ENCODE measurements at regions not wholly inside any gene's neighbourhood (a gene's known extent, or its start where the extent isn't known, plus 50 kb on each side); places are given as distances from the start of the nearest gene placed in this dataset.

- Histone ChIP-seq H3K4me1 (no peaks in the 10 kb centered on the region), H3K9me3 (no peaks in the 10 kb centered on the region), H3K4me3 (no peak overlapping the region), H3K27ac (no peak overlapping the region), H3K27me3 (replicated peaks in 1 of 7) (no peaks in the 10 kb centered on the region), H3K36me3 (no peaks in the 10 kb centered on the region)
- TF ChIP-seq CTCF (IDR thresholded peaks at IDR 0.05 in 8 of 11, conservative IDR thresholded peaks at IDR 0.05 in 3 of 11) (no peak), POLR2AphosphoS5 (IDR thresholded peaks at IDR 0.05) (no peak), POLR2A (IDR thresholded peaks at IDR 0.05) (no peak)
- intact Hi-C loops (cut with DNase I; ENCODE audit: low total_unique reads), result no loop called here
- 75 to 100% (median 85%) methylated on average over 2 of the region's 2 CpGs for WGBS, 5 donors
- DNase-seq, result no peak
These were observed 1223.8 kb downstream of the SORCS3 start for GRCh38 chr10:105864854-105865253.

- Histone ChIP-seq H3K27me3 (replicated peaks in 1 of 7) (no peaks in the 10 kb centered on the region), H3K36me3 (no peaks in the 10 kb centered on the region), H3K4me1 (no peaks in the 10 kb centered on the region), H3K9me3 (no peaks in the 10 kb centered on the region), H3K27ac (no peak overlapping the region), H3K4me3 (no peak overlapping the region)
- intact Hi-C loops (cut with DNase I; ENCODE audit: low total_unique reads), result no loop called here
- DNase-seq, result no peak
- TF ChIP-seq POLR2A (IDR thresholded peaks at IDR 0.05) (no peak), CTCF (IDR thresholded peaks at IDR 0.05 in 8 of 11, conservative IDR thresholded peaks at IDR 0.05 in 3 of 11) (no peak), POLR2AphosphoS5 (IDR thresholded peaks at IDR 0.05) (no peak)
- WGBS, 5 donors, result 59 to 81% (median 65%) methylated on average over 4 of the region's 4 CpGs
These were observed 1216.5 kb downstream of the SORCS3 start for GRCh38 chr10:105857268-105858264.

GRCh38 chr10:105855791-105856190 is 1214.7 kb downstream of the SORCS3 start:
- Histone ChIP-seq H3K27ac (no peak overlapping the region), H3K4me1 (no peaks in the 10 kb centered on the region), H3K4me3 (no peak overlapping the region), H3K36me3 (no peaks in the 10 kb centered on the region), H3K27me3 (replicated peaks in 1 of 7) (no peaks in the 10 kb centered on the region), H3K9me3 (no peaks in the 10 kb centered on the region)
- TF ChIP-seq POLR2A (IDR thresholded peaks at IDR 0.05), result no peak
- intact Hi-C loops (cut with DNase I; ENCODE audit: low total_unique reads), result no loop called here
- WGBS, 5 donors, result 63 to 83% (median 73%) methylated on average over 2 of the region's 2 CpGs
- DNase-seq, result no peak

GRCh38 chr10:105844676-105845570 is 1203.8 kb downstream of the SORCS3 start:
- Histone ChIP-seq H3K27ac (no peak overlapping the region), H3K27me3 (replicated peaks in 1 of 7) (peaks cover 0 to 7% (median 0%) of the 10 kb centered on the region in 7 donors), H3K9me3 (peaks cover 0 to 8% (median 0%) of the 10 kb centered on the region in 8 donors), H3K36me3 (no peaks in the 10 kb centered on the region), H3K4me1 (no peaks in the 10 kb centered on the region), H3K4me3 (no peak overlapping the region)
- WGBS, 5 donors, result 81 to 87% (median 84%) methylated on average over 12 of the region's 12 CpGs
- no peak for DNase-seq
- TF ChIP-seq POLR2A (IDR thresholded peaks at IDR 0.05) (no peak), CTCF (IDR thresholded peaks at IDR 0.05 in 8 of 11, conservative IDR thresholded peaks at IDR 0.05 in 3 of 11) (no peak)
- intact Hi-C loops (cut with DNase I; ENCODE audit: low total_unique reads), result no loop called here

Data from spleen (tissue), 11 donors.